ENCODE measurements at regions not wholly inside any gene's neighbourhood (a gene's known extent, or its start where the extent isn't known, plus 50 kb on each side); places are given as distances from the start of the nearest gene placed in this dataset.

GRCh38 chr4:156154978-156155377, 201.3 kb upstream of the CTSO start:
- Mint-ChIP-seq H3K4me3 (ENCODE audit: low read depth) (no peak overlapping the region), H3K27me3 (no peaks in the 10 kb centered on the region), H3K9me3 (ENCODE audit: low read depth) (peaks cover 3% of the 10 kb centered on the region), H3K36me3 (ENCODE audit: insufficient read depth) (no peaks in the 10 kb centered on the region), H3K4me1 (ENCODE audit: low read depth) (no peaks in the 10 kb centered on the region), H3K27ac (no peak overlapping the region)
- TF ChIP-seq CTCF (IDR thresholded peaks at IDR 0.05; ENCODE audit: unreplicated experiment) = peak; percentile 13
- DNase-seq (ENCODE audit: low spot score, unreplicated experiment) = no peak

GRCh38 chr4:156146571-156146970, 192.9 kb upstream of the CTSO start:
- H3K27ac Mint-ChIP-seq = no peak overlapping the region
- no peaks in the 10 kb centered on the region for H3K4me1 Mint-ChIP-seq (ENCODE audit: low read depth)
- no peak for DNase-seq (ENCODE audit: low spot score, unreplicated experiment)
- no peaks in the 10 kb centered on the region for H3K27me3 Mint-ChIP-seq
- H3K9me3 Mint-ChIP-seq (ENCODE audit: low read depth) = no peaks in the 10 kb centered on the region
- H3K36me3 Mint-ChIP-seq (ENCODE audit: insufficient read depth) = no peaks in the 10 kb centered on the region
- TF ChIP-seq CTCF (IDR thresholded peaks at IDR 0.05; ENCODE audit: unreplicated experiment) = no peak
- H3K4me3 Mint-ChIP-seq (ENCODE audit: low read depth) = no peak overlapping the region

- Mint-ChIP-seq H3K4me3 (ENCODE audit: low read depth) (no peak overlapping the region), H3K36me3 (ENCODE audit: insufficient read depth) (no peaks in the 10 kb centered on the region), H3K9me3 (ENCODE audit: low read depth) (no peaks in the 10 kb centered on the region), H3K27ac (no peak overlapping the region), H3K4me1 (ENCODE audit: low read depth) (no peaks in the 10 kb centered on the region), H3K27me3 (no peaks in the 10 kb centered on the region)
- TF ChIP-seq CTCF (IDR thresholded peaks at IDR 0.05; ENCODE audit: unreplicated experiment) = no peak
- DNase-seq (ENCODE audit: low spot score, unreplicated experiment) = no peak
Measured at GRCh38 chr4:156144961-156145360, 191.3 kb upstream of the CTSO start.

GRCh38 chr4:156138781-156139280, 185.2 kb upstream of the CTSO start:
- H3K27me3 Mint-ChIP-seq = no peaks in the 10 kb centered on the region
- H3K36me3 Mint-ChIP-seq (ENCODE audit: insufficient read depth) = no peaks in the 10 kb centered on the region
- no peak for DNase-seq (ENCODE audit: low spot score, unreplicated experiment)
- no peaks in the 10 kb centered on the region for H3K4me1 Mint-ChIP-seq (ENCODE audit: low read depth)
- peaks cover 3% of the 10 kb centered on the region for H3K9me3 Mint-ChIP-seq (ENCODE audit: low read depth)
- H3K27ac Mint-ChIP-seq = no peak overlapping the region
- TF ChIP-seq CTCF (IDR thresholded peaks at IDR 0.05; ENCODE audit: unreplicated experiment) = no peak
- no peak overlapping the region for H3K4me3 Mint-ChIP-seq (ENCODE audit: low read depth)

GRCh38 chr4:156137679-156138473, 184.2 kb upstream of the CTSO start:
- TF ChIP-seq CTCF (IDR thresholded peaks at IDR 0.05; ENCODE audit: unreplicated experiment) = no peak
- no peak for DNase-seq (ENCODE audit: low spot score, unreplicated experiment)
- Mint-ChIP-seq H3K27ac (no peak overlapping the region), H3K36me3 (ENCODE audit: insufficient read depth) (no peaks in the 10 kb centered on the region), H3K27me3 (no peaks in the 10 kb centered on the region), H3K4me1 (ENCODE audit: low read depth) (no peaks in the 10 kb centered on the region), H3K4me3 (ENCODE audit: low read depth) (no peak overlapping the region), H3K9me3 (ENCODE audit: low read depth) (peaks cover 3% of the 10 kb centered on the region)

Data from progenitor cell of endocrine pancreas (in vitro differentiated cells).